HEK293 (cell line): ENCODE measurements at regions not wholly inside any gene's neighbourhood (a gene's known extent, or its start where the extent isn't known, plus 50 kb on each side); places are given as distances from the start of the nearest gene placed in this dataset.

ENCODE experiments used
- CTCF ChIP-seq: fragments of 450-650 bp; formaldehyde crosslinking; IDR thresholded peaks from 2 replicates; pipeline ENCODE4 v1.5.1; 2016; ENCODE audit warnings: missing biosample characterization, missing genetic modification characterization
- KLF16 ChIP-seq: fragments of 450-650 bp; formaldehyde crosslinking; IDR thresholded peaks from 2 replicates; pipeline ENCODE4 v1.5.1; 2017; ENCODE audit warnings: missing biosample characterization, missing genetic modification characterization
- MEIS1 ChIP-seq: sonication (generic); formaldehyde crosslinking; IDR thresholded peaks from 2 replicates; pipeline ENCODE4 v1.8.1; 2022; ENCODE audit warnings: missing genetic modification reagents, mild to moderate bottlenecking, borderline replicate concordance
- ZNF114 ChIP-seq: fragments of 450-650 bp; formaldehyde crosslinking; IDR thresholded peaks from 2 replicates; pipeline ENCODE4 v1.5.0; 2017; ENCODE audit warnings: missing biosample characterization, missing genetic modification characterization
- ZNF121 ChIP-seq: fragments of 450-650 bp; formaldehyde crosslinking; IDR thresholded peaks from 2 replicates; pipeline ENCODE4 v1.5.1; 2016; ENCODE audit warnings: missing biosample characterization, missing genetic modification characterization
- ZNF274 ChIP-seq, 2 experiments: fragments of 200-500 bp in 1 of 2; fragments of 450-650 bp in 1 of 2; sonication (Bioruptor generic) in 1 of 2; formaldehyde crosslinking in 1 of 2; IDR thresholded peaks; 2 replicates each; pipeline versions ENCODE4 v1.5.1 to v1.6.1; 2014 to 2016; ENCODE audit warnings: borderline replicate concordance in 1 of 2, inconsistent platforms in 1 of 2, low read length in 1 of 2, missing biosample characterization in 1 of 2, missing genetic modification characterization in 1 of 2
- TF ChIP-seq, protein P1 (sequence below): fragments of 450-650 bp; IDR thresholded peaks from 2 replicates; pipeline ENCODE4 v1.5.1; 2018; ENCODE audit warnings: missing biosample characterization, mild to moderate bottlenecking, missing genetic modification characterization
- TF ChIP-seq, protein P2 (sequence below): fragments of 450-650 bp; formaldehyde crosslinking; IDR thresholded peaks from 2 replicates; pipeline ENCODE4 v1.5.1; 2017; ENCODE audit warnings: missing biosample characterization, missing genetic modification characterization

DNA sequence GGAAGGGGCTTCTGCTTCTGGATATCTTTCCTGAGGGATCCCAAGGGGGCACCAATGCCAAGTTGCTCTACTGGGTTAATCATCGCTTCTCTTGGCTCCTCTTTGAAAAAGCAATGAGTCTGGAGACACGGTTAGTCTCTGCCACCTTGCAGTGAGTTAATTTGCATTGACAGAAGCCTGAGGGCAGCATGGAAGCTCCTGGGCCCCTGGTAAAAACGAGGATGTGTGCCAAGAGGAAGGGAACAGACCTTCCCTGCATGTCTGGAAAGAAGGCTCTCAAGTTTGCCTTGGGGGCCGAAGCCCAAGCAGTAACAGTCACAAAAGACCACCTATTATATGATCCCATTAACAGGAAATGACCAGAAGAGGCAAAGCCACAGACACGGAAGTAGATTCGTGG lies 86.7 kb downstream of the IRX5 start:
- no peak for TF ChIP-seq CTCF
- TF ChIP-seq, protein P1, sequence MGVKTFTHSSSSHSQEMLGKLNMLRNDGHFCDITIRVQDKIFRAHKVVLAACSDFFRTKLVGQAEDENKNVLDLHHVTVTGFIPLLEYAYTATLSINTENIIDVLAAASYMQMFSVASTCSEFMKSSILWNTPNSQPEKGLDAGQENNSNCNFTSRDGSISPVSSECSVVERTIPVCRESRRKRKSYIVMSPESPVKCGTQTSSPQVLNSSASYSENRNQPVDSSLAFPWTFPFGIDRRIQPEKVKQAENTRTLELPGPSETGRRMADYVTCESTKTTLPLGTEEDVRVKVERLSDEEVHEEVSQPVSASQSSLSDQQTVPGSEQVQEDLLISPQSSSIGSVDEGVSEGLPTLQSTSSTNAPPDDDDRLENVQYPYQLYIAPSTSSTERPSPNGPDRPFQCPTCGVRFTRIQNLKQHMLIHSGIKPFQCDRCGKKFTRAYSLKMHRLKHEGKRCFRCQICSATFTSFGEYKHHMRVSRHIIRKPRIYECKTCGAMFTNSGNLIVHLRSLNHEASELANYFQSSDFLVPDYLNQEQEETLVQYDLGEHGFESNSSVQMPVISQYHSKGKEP (tag by site-specific recombination) = no peak
- no peak for TF ChIP-seq KLF16 (tag by site-specific recombination)
- no peak for TF ChIP-seq MEIS1
- TF ChIP-seq ZNF274 (IDR thresholded peaks at IDR 0.05; ENCODE audit: low read length) = no peak
- TF ChIP-seq ZNF274 (tag by site-specific recombination; IDR thresholded peaks at IDR 0.05; ENCODE audit: borderline replicate concordance) = no peak
- no peak for TF ChIP-seq ZNF121 (tag by site-specific recombination)
- TF ChIP-seq ZNF114 (tag by site-specific recombination) = no peak
- TF ChIP-seq, protein P2, sequence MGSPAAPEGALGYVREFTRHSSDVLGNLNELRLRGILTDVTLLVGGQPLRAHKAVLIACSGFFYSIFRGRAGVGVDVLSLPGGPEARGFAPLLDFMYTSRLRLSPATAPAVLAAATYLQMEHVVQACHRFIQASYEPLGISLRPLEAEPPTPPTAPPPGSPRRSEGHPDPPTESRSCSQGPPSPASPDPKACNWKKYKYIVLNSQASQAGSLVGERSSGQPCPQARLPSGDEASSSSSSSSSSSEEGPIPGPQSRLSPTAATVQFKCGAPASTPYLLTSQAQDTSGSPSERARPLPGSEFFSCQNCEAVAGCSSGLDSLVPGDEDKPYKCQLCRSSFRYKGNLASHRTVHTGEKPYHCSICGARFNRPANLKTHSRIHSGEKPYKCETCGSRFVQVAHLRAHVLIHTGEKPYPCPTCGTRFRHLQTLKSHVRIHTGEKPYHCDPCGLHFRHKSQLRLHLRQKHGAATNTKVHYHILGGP (tag by site-specific recombination) = no peak
